Stimulated activated naive CD8-positive, alpha-beta T cell treated with anti-CD3 and anti-CD28 coated beads, Interleukin-15, amount 100 ng/mL, for 72 hours (primary cell): ENCODE measurements at regions not wholly inside any gene's neighbourhood (a gene's known extent, or its start where the extent isn't known, plus 50 kb on each side); places are given as distances from the start of the nearest gene placed in this dataset.

ENCODE experiments used
- ATAC-seq: fragments of 150-1000 bp; cut with Tn5 transposase; 2 replicates; pipeline ENCODE4 v1.10.0; 2021; ENCODE audit warnings: mild to moderate bottlenecking, moderate library complexity
- DNase-seq, 2 donors: peaks; one replicate each; pipeline ENCODE4 v3.0.0; 2021 to 2022
- H3K27ac Mint-ChIP-seq, 2 donors: one replicate each; pipeline ENCODE4 v1.8.0; 2022; ENCODE audit warnings: mild to moderate bottlenecking in 2 of 2, mixed read lengths in 2 of 2, moderate library complexity in 2 of 2
- H3K27me3 Mint-ChIP-seq: one replicate; pipeline ENCODE4 v1.8.0; 2022; ENCODE audit warnings: mixed read lengths
- H3K4me1 Mint-ChIP-seq: one replicate; pipeline ENCODE4 v1.8.0; 2022; ENCODE audit warnings: mild to moderate bottlenecking, mixed read lengths
- H3K4me3 Mint-ChIP-seq, 2 donors: one replicate each; pipeline ENCODE4 v1.8.0; 2022; ENCODE audit warnings: mild to moderate bottlenecking in 2 of 2, mixed read lengths in 2 of 2, moderate library complexity in 1 of 2
- H3K9me3 Mint-ChIP-seq, 2 donors: one replicate each; pipeline ENCODE4 v1.8.0; 2022; ENCODE audit warnings: mixed read lengths in 2 of 2

- Mint-ChIP-seq H3K4me3 (no peak overlapping the region), H3K27ac (no peak overlapping the region), H3K27me3 (no peaks in the 10 kb centered on the region), H3K4me1 (no peaks in the 10 kb centered on the region), H3K9me3 (peaks cover 0 to 15% of the 10 kb centered on the region in 2 donors)
- no peak for DNase-seq
- no peak for ATAC-seq
Observed at GRCh38 chr2:153819074-153819473, 52.6 kb upstream of the GALNT13 start.

GRCh38 chr2:153819501-153819900 is 52.2 kb upstream of the GALNT13 start:
- Mint-ChIP-seq H3K9me3 (peaks cover 0 to 13% of the 10 kb centered on the region in 2 donors), H3K4me1 (no peaks in the 10 kb centered on the region), H3K27me3 (no peaks in the 10 kb centered on the region), H3K4me3 (no peak overlapping the region), H3K27ac (no peak overlapping the region)
- ATAC-seq (no peak), DNase-seq (no peak)
